OCI-LY3 (cell line): ENCODE measurements at regions not wholly inside any gene's neighbourhood (a gene's known extent, or its start where the extent isn't known, plus 50 kb on each side); places are given as distances from the start of the nearest gene placed in this dataset.

Experiments used
- CTCF ChIP-seq: fragments of 200-600, 300-600 bp; sonication (generic); IDR thresholded peaks from 2 replicates; pipeline ENCODE4 v1.5.1; 2014; ENCODE audit warnings: antibody characterized with exemption, low read length, low read depth
- EZH2phosphoT487 ChIP-seq: fragments of 200-600 bp; shearing (Covaris generic); IDR thresholded peaks from 2 replicates; pipeline ENCODE4 v1.6.1; 2018; ENCODE audit warnings: antibody characterized with exemption, mixed run types, low read depth

- TF ChIP-seq CTCF (no peak), EZH2phosphoT487 (no peak)
Measured at GRCh38 chr6:170042123-170042522, 248.8 kb downstream of the DLL1 start.
